ENCODE measurements at regions not wholly inside any gene's neighbourhood (a gene's known extent, or its start where the extent isn't known, plus 50 kb on each side); places are given as distances from the start of the nearest gene placed in this dataset.

- no peak overlapping the region for H3K4me2 ChIP-seq (ENCODE audit: low read length)
- no peak overlapping the region for H3K9ac ChIP-seq (ENCODE audit: low read length)
- TF ChIP-seq CTCF (IDR thresholded peaks at IDR 0.05; ENCODE audit: low read length), result no peak
- TF ChIP-seq EZH2 (IDR thresholded peaks at IDR 0.05; ENCODE audit: borderline replicate concordance, low read length), result no peak
- no peaks in the 10 kb centered on the region for H3K9me3 ChIP-seq (ENCODE audit: low read length)
- H3K27ac ChIP-seq (ENCODE audit: low read depth, low read length, poor library complexity, severe bottlenecking), result no peak overlapping the region
- H3K79me2 ChIP-seq (ENCODE audit: insufficient read depth, low read length), result no peaks in the 10 kb centered on the region
- no peak overlapping the region for H3K4me3 ChIP-seq (ENCODE audit: low read depth, low read length, poor library complexity, severe bottlenecking)
- H3K27me3 ChIP-seq (ENCODE audit: insufficient read depth, low read length), result no peaks in the 10 kb centered on the region
- H2AFZ ChIP-seq (ENCODE audit: low read length), result no peak overlapping the region
- H3F3A ChIP-seq (ENCODE audit: insufficient read depth, low read length), result no peaks in the 10 kb centered on the region
- no peaks in the 10 kb centered on the region for H4K20me1 ChIP-seq (ENCODE audit: insufficient read depth, low read length)
- H3K4me1 ChIP-seq (ENCODE audit: insufficient read depth, low read length, severe bottlenecking), result no peaks in the 10 kb centered on the region
- no peaks in the 10 kb centered on the region for H3K9me2 ChIP-seq (ENCODE audit: low read depth, low read length)
- no peaks in the 10 kb centered on the region for H3K36me3 ChIP-seq (ENCODE audit: insufficient read depth, low read length)
Observed at GRCh38 chr13:78816154-78816553, 157.2 kb upstream of the OBI1 start.

- H2AFZ ChIP-seq (ENCODE audit: low read length), result no peak overlapping the region
- H3K36me3 ChIP-seq (ENCODE audit: insufficient read depth, low read length), result no peaks in the 10 kb centered on the region
- no peak overlapping the region for H3K4me3 ChIP-seq (ENCODE audit: low read depth, low read length, poor library complexity, severe bottlenecking)
- no peaks in the 10 kb centered on the region for H3F3A ChIP-seq (ENCODE audit: insufficient read depth, low read length)
- peak; percentile 23; the same call in 1 of the 2 replicates for TF ChIP-seq CTCF (IDR thresholded peaks at IDR 0.05; ENCODE audit: low read length)
- no peak for TF ChIP-seq EZH2 (IDR thresholded peaks at IDR 0.05; ENCODE audit: borderline replicate concordance, low read length)
- H3K27me3 ChIP-seq (ENCODE audit: insufficient read depth, low read length), result no peaks in the 10 kb centered on the region
- H3K4me1 ChIP-seq (ENCODE audit: insufficient read depth, low read length, severe bottlenecking), result no peaks in the 10 kb centered on the region
- no peaks in the 10 kb centered on the region for H3K9me3 ChIP-seq (ENCODE audit: low read length)
- H3K9ac ChIP-seq (ENCODE audit: low read length), result no peak overlapping the region
- H3K4me2 ChIP-seq (ENCODE audit: low read length), result no peak overlapping the region
- no peaks in the 10 kb centered on the region for H3K9me2 ChIP-seq (ENCODE audit: low read depth, low read length)
- H3K27ac ChIP-seq (ENCODE audit: low read depth, low read length, poor library complexity, severe bottlenecking), result no peak overlapping the region
- no peaks in the 10 kb centered on the region for H3K79me2 ChIP-seq (ENCODE audit: insufficient read depth, low read length)
- no peaks in the 10 kb centered on the region for H4K20me1 ChIP-seq (ENCODE audit: insufficient read depth, low read length)
Observed at GRCh38 chr13:78806457-78806856, 147.5 kb upstream of the OBI1 start.

GRCh38 chr13:78802912-78803311 lies 144.0 kb upstream of the OBI1 start:
- Histone ChIP-seq H3K4me1 (ENCODE audit: insufficient read depth, low read length, severe bottlenecking) (no peaks in the 10 kb centered on the region), H3K9me3 (ENCODE audit: low read length) (no peaks in the 10 kb centered on the region), H3K27me3 (ENCODE audit: insufficient read depth, low read length) (no peaks in the 10 kb centered on the region), H3K36me3 (ENCODE audit: insufficient read depth, low read length) (no peaks in the 10 kb centered on the region), H4K20me1 (ENCODE audit: insufficient read depth, low read length) (no peaks in the 10 kb centered on the region), H3K9me2 (ENCODE audit: low read depth, low read length) (no peaks in the 10 kb centered on the region), H3K4me2 (ENCODE audit: low read length) (no peak overlapping the region), H2AFZ (ENCODE audit: low read length) (no peak overlapping the region), H3K79me2 (ENCODE audit: insufficient read depth, low read length) (no peaks in the 10 kb centered on the region), H3K27ac (ENCODE audit: low read depth, low read length, poor library complexity, severe bottlenecking) (no peak overlapping the region), H3K9ac (ENCODE audit: low read length) (no peak overlapping the region), H3K4me3 (ENCODE audit: low read depth, low read length, poor library complexity, severe bottlenecking) (no peak overlapping the region), H3F3A (ENCODE audit: insufficient read depth, low read length) (no peaks in the 10 kb centered on the region)
- TF ChIP-seq EZH2 (IDR thresholded peaks at IDR 0.05; ENCODE audit: borderline replicate concordance, low read length) (no peak), CTCF (IDR thresholded peaks at IDR 0.05; ENCODE audit: low read length) (no peak)
